ENCODE measurements at regions not wholly inside any gene's neighbourhood (a gene's known extent, or its start where the extent isn't known, plus 50 kb on each side); places are given as distances from the start of the nearest gene placed in this dataset.
"Not testable (repeated sequence)": the region's sequence is repeated elsewhere in the genome, so short reads cannot be mapped to it uniquely, and the experiment has no call there.

- FAIRE-seq (no peak), DNase-seq (no peak)
- no peak overlapping the region for H3K9ac ChIP-seq (ENCODE audit: low read length in 3 of 3)
- no peaks in the 10 kb centered on the region for H3K36me3 ChIP-seq (ENCODE audit: control insufficient read depth in 2 of 3, insufficient read depth in 3 of 3, low read length in 3 of 3)
- intact Hi-C loops (cut with DNase I): no loop called here
- no peaks in the 10 kb centered on the region for H3K27me3 ChIP-seq (ENCODE audit: control insufficient read depth, insufficient read depth, low read length)
- TF ChIP-seq CTCF (IDR thresholded peaks at IDR 0.05; ENCODE audit: borderline replicate concordance, extremely low read depth, insufficient read depth): no peak
- no peak overlapping the region for H3K4me3 ChIP-seq (ENCODE audit: low read length in 3 of 3)
- no peak overlapping the region for H3K27ac ChIP-seq (ENCODE audit: low read depth in 2 of 2, low read length in 2 of 2)
- H3K4me1 ChIP-seq (ENCODE audit: control insufficient read depth in 2 of 3, insufficient read depth in 2 of 3, low read depth in 1 of 3, low read length in 3 of 3): no peaks in the 10 kb centered on the region
- no peaks in the 10 kb centered on the region for H3K9me3 ChIP-seq (ENCODE audit: control insufficient read depth in 2 of 3, insufficient read depth in 1 of 3, low read length in 3 of 3)
These were observed 2009.6 kb downstream of the OLFM4 start for GRCh38 chr13:55038230-55038629.

- DNase-seq; intact Hi-C loops (cut with DNase I); H3K9me3 ChIP-seq (ENCODE audit: control insufficient read depth in 2 of 3, insufficient read depth in 1 of 3, low read length in 3 of 3); H3K4me3 ChIP-seq (ENCODE audit: low read length in 3 of 3); H3K27me3 ChIP-seq (ENCODE audit: control insufficient read depth, insufficient read depth, low read length); H3K27ac ChIP-seq (ENCODE audit: low read depth in 2 of 2, low read length in 2 of 2); H3K36me3 ChIP-seq (ENCODE audit: control insufficient read depth in 2 of 3, insufficient read depth in 3 of 3, low read length in 3 of 3); H3K9ac ChIP-seq (ENCODE audit: low read length in 3 of 3); H3K4me1 ChIP-seq (ENCODE audit: control insufficient read depth in 2 of 3, insufficient read depth in 2 of 3, low read depth in 1 of 3, low read length in 3 of 3); FAIRE-seq: not testable (repeated sequence)
These were observed 2025.4 kb downstream of the OLFM4 start for GRCh38 chr13:55053891-55054550.

- H3K36me3 ChIP-seq (ENCODE audit: control insufficient read depth in 2 of 3, insufficient read depth in 3 of 3, low read length in 3 of 3); intact Hi-C loops (cut with DNase I); H3K4me3 ChIP-seq (ENCODE audit: low read length in 3 of 3); DNase-seq; H3K27ac ChIP-seq (ENCODE audit: low read depth in 2 of 2, low read length in 2 of 2); H3K9me3 ChIP-seq (ENCODE audit: control insufficient read depth in 2 of 3, insufficient read depth in 1 of 3, low read length in 3 of 3); H3K9ac ChIP-seq (ENCODE audit: low read length in 3 of 3); FAIRE-seq; H3K4me1 ChIP-seq (ENCODE audit: control insufficient read depth in 2 of 3, insufficient read depth in 2 of 3, low read depth in 1 of 3, low read length in 3 of 3); H3K27me3 ChIP-seq (ENCODE audit: control insufficient read depth, insufficient read depth, low read length): not testable (repeated sequence)
These were observed 2027.1 kb downstream of the OLFM4 start for GRCh38 chr13:55055666-55056065.

- DNase-seq: no peak
- H3K27ac ChIP-seq (ENCODE audit: low read depth in 2 of 2, low read length in 2 of 2): no peak overlapping the region
- H3K9me3 ChIP-seq (ENCODE audit: control insufficient read depth in 2 of 3, insufficient read depth in 1 of 3, low read length in 3 of 3): no peaks in the 10 kb centered on the region
- no peaks in the 10 kb centered on the region for H3K4me1 ChIP-seq (ENCODE audit: control insufficient read depth in 2 of 3, insufficient read depth in 2 of 3, low read depth in 1 of 3, low read length in 3 of 3)
- H3K36me3 ChIP-seq (ENCODE audit: control insufficient read depth in 2 of 3, insufficient read depth in 3 of 3, low read length in 3 of 3): no peaks in the 10 kb centered on the region
- H3K4me3 ChIP-seq (ENCODE audit: low read length in 3 of 3): no peak overlapping the region
- H3K27me3 ChIP-seq (ENCODE audit: control insufficient read depth, insufficient read depth, low read length): no peaks in the 10 kb centered on the region
- no peak for TF ChIP-seq CTCF (IDR thresholded peaks at IDR 0.05; ENCODE audit: borderline replicate concordance, extremely low read depth, insufficient read depth)
- intact Hi-C loops (cut with DNase I): no loop called here
- no peak for FAIRE-seq
- no peak overlapping the region for H3K9ac ChIP-seq (ENCODE audit: low read length in 3 of 3)
These were observed 2034.0 kb downstream of the OLFM4 start for GRCh38 chr13:55062662-55063061.

All from kidney (tissue), 13 donors.